ENCODE measurements at regions not wholly inside any gene's neighbourhood (a gene's known extent, or its start where the extent isn't known, plus 50 kb on each side); places are given as distances from the start of the nearest gene placed in this dataset.
"Not testable (repeated sequence)": the region's sequence is repeated elsewhere in the genome, so short reads cannot be mapped to it uniquely, and the experiment has no call there.

- no peak for DNase-seq (ENCODE audit: low read depth in 2 of 2)
Measured at GRCh38 chr11:121870206-121871045, 245.6 kb downstream of the BLID start.

- DNase-seq (ENCODE audit: low read depth in 2 of 2) = no peak
Measured at GRCh38 chr11:121869478-121869877, 246.5 kb downstream of the BLID start.

- DNase-seq (ENCODE audit: low read depth in 2 of 2) = no peak
Measured at GRCh38 chr11:121866754-121867153, 249.3 kb downstream of the BLID start.

GRCh38 chr11:121864660-121865059, 251.4 kb downstream of the BLID start:
- no peak for DNase-seq (ENCODE audit: low read depth in 2 of 2)

- DNase-seq (ENCODE audit: low read depth in 2 of 2) = no peak
Measured at GRCh38 chr11:121863126-121863525, 252.9 kb downstream of the BLID start.

GRCh38 chr11:121855138-121855537, 260.9 kb downstream of the BLID start:
- not testable (repeated sequence) for DNase-seq (ENCODE audit: low read depth in 2 of 2)

GRCh38 chr11:121844016-121844415, 272.0 kb downstream of the BLID start:
- DNase-seq (ENCODE audit: low read depth in 2 of 2) = no peak

GRCh38 chr11:121842192-121842585, 273.8 kb downstream of the BLID start:
- no peak for DNase-seq (ENCODE audit: low read depth in 2 of 2)

- DNase-seq (ENCODE audit: low read depth in 2 of 2) = peak in 1 of 2 donors; percentile 55
Measured at GRCh38 chr11:121841487-121842191, 274.4 kb downstream of the BLID start.

- no peak for DNase-seq (ENCODE audit: low read depth in 2 of 2)
Measured at GRCh38 chr11:121839781-121840180, 276.2 kb downstream of the BLID start.

GRCh38 chr11:121838571-121838970, 277.4 kb downstream of the BLID start:
- no peak for DNase-seq (ENCODE audit: low read depth in 2 of 2)

GRCh38 chr11:121833970-121834369, 282.0 kb downstream of the BLID start:
- peak in 1 of 2 donors; percentile 47 for DNase-seq (ENCODE audit: low read depth in 2 of 2)

- peak; percentile 39 to 86 for DNase-seq (ENCODE audit: low read depth in 2 of 2)
Measured at GRCh38 chr11:121829159-121829643, 286.8 kb downstream of the BLID start.

GRCh38 chr11:121814962-121815361, 301.1 kb downstream of the BLID start:
- no peak for DNase-seq (ENCODE audit: low read depth in 2 of 2)

- DNase-seq (ENCODE audit: low read depth in 2 of 2) = no peak
Measured at GRCh38 chr11:121814296-121814695, 301.7 kb downstream of the BLID start.

- no peak for DNase-seq (ENCODE audit: low read depth in 2 of 2)
Measured at GRCh38 chr11:121810291-121810690, 305.7 kb downstream of the BLID start.

GRCh38 chr11:121808096-121808495, 307.9 kb downstream of the BLID start:
- no peak for DNase-seq (ENCODE audit: low read depth in 2 of 2)

- no peak for DNase-seq (ENCODE audit: low read depth in 2 of 2)
Measured at GRCh38 chr11:121807051-121807450, 309.0 kb downstream of the BLID start.

GRCh38 chr11:121802542-121802941, 313.5 kb downstream of the BLID start:
- no peak for DNase-seq (ENCODE audit: low read depth in 2 of 2)

- DNase-seq (ENCODE audit: low read depth in 2 of 2) = no peak
Measured at GRCh38 chr11:121801781-121802180, 314.2 kb downstream of the BLID start.

GRCh38 chr11:121801394-121801748, 314.6 kb downstream of the BLID start:
- DNase-seq (ENCODE audit: low read depth in 2 of 2) = no peak

- DNase-seq (ENCODE audit: low read depth in 2 of 2) = no peak
Measured at GRCh38 chr11:121800731-121801393, 315.2 kb downstream of the BLID start.

All from dermis microvascular lymphatic vessel endothelial cell (primary cell).